Parathyroid adenoma (tissue), 2 donors: ENCODE measurements at regions not wholly inside any gene's neighbourhood (a gene's known extent, or its start where the extent isn't known, plus 50 kb on each side); places are given as distances from the start of the nearest gene placed in this dataset.

ENCODE experiments used
- H2AFZ ChIP-seq: fragments of 300-600 bp; sonication (generic); one replicate; pipeline ENCODE4 v1.7.0; 2017; ENCODE audit warnings: antibody characterized with exemption, mild to moderate bottlenecking
- H3K27ac ChIP-seq: fragments of 300-600 bp; sonication (generic); one replicate; pipeline ENCODE4 v1.7.0; 2017
- H3K27me3 ChIP-seq: fragments of 300-600 bp; sonication (generic); one replicate; pipeline ENCODE4 v1.7.0; 2017; ENCODE audit warnings: low read length; ENCODE audit not compliant: control insufficient read depth, insufficient read depth
- H3K36me3 ChIP-seq: fragments of 300-600 bp; sonication (generic); one replicate; pipeline ENCODE4 v1.7.0; 2017; ENCODE audit warnings: low read length; ENCODE audit not compliant: control insufficient read depth, insufficient read depth
- H3K4me1 ChIP-seq: fragments of 300-600 bp; sonication (generic); one replicate; pipeline ENCODE4 v1.7.0; 2017; ENCODE audit warnings: control low read depth
- H3K4me2 ChIP-seq: fragments of 300-600 bp; sonication (generic); one replicate; pipeline ENCODE4 v1.7.0; 2017; ENCODE audit warnings: low read length
- H3K4me3 ChIP-seq: fragments of 300-600 bp; sonication (generic); one replicate; pipeline ENCODE4 v1.7.0; 2017; ENCODE audit warnings: low read depth, low read length
- H3K79me2 ChIP-seq: fragments of 300-600 bp; sonication (generic); one replicate; pipeline ENCODE4 v1.7.0; 2017; ENCODE audit warnings: control low read depth
- H3K9ac ChIP-seq: fragments of 300-600 bp; sonication (generic); one replicate; pipeline ENCODE4 v1.7.0; 2017; ENCODE audit warnings: mild to moderate bottlenecking
- H3K9me3 ChIP-seq: fragments of 300-600 bp; sonication (generic); one replicate; pipeline ENCODE4 v1.7.0; 2017; ENCODE audit warnings: low read length; ENCODE audit not compliant: control insufficient read depth
- CTCF ChIP-seq: fragments of 300-600 bp; sonication (generic); IDR thresholded peaks from one replicate; pipeline ENCODE4 v1.7.0; 2017; ENCODE audit warnings: antibody characterized with exemption, mild to moderate bottlenecking
- donor health status: primary hyperparathyroidism.

GRCh38 chr19:28703400-28703956, 509.5 kb downstream of the UQCRFS1 start:
- no peaks in the 10 kb centered on the region for H3K79me2 ChIP-seq
- H2AFZ ChIP-seq, result no peak overlapping the region
- H3K4me2 ChIP-seq, result no peak overlapping the region
- no peak overlapping the region for H3K9ac ChIP-seq
- no peak for TF ChIP-seq CTCF
- H3K9me3 ChIP-seq, result no peaks in the 10 kb centered on the region
- no peaks in the 10 kb centered on the region for H3K27me3 ChIP-seq
- no peak overlapping the region for H3K27ac ChIP-seq
- H3K36me3 ChIP-seq, result no peaks in the 10 kb centered on the region
- H3K4me3 ChIP-seq, result no peak overlapping the region
- H3K4me1 ChIP-seq, result no peaks in the 10 kb centered on the region

GRCh38 chr19:28701491-28701890, 511.5 kb downstream of the UQCRFS1 start:
- Histone ChIP-seq H3K79me2 (no peaks in the 10 kb centered on the region), H3K27me3 (no peaks in the 10 kb centered on the region), H2AFZ (no peak overlapping the region), H3K9me3 (no peaks in the 10 kb centered on the region), H3K4me3 (no peak overlapping the region), H3K27ac (no peak overlapping the region), H3K9ac (no peak overlapping the region), H3K4me1 (no peaks in the 10 kb centered on the region), H3K4me2 (no peak overlapping the region), H3K36me3 (no peaks in the 10 kb centered on the region)
- TF ChIP-seq CTCF, result no peak

GRCh38 chr19:28700176-28700575, 512.8 kb downstream of the UQCRFS1 start:
- no peak overlapping the region for H3K9ac ChIP-seq
- no peaks in the 10 kb centered on the region for H3K36me3 ChIP-seq
- H3K4me2 ChIP-seq, result no peak overlapping the region
- H3K9me3 ChIP-seq, result no peaks in the 10 kb centered on the region
- no peaks in the 10 kb centered on the region for H3K4me1 ChIP-seq
- no peak overlapping the region for H3K4me3 ChIP-seq
- H3K27me3 ChIP-seq, result no peaks in the 10 kb centered on the region
- H3K79me2 ChIP-seq, result no peaks in the 10 kb centered on the region
- H2AFZ ChIP-seq, result no peak overlapping the region
- TF ChIP-seq CTCF, result no peak
- no peak overlapping the region for H3K27ac ChIP-seq

GRCh38 chr19:28697308-28697707, 515.6 kb downstream of the UQCRFS1 start:
- no peaks in the 10 kb centered on the region for H3K79me2 ChIP-seq
- no peak overlapping the region for H3K4me3 ChIP-seq
- no peaks in the 10 kb centered on the region for H3K9me3 ChIP-seq
- H3K27me3 ChIP-seq, result no peaks in the 10 kb centered on the region
- no peaks in the 10 kb centered on the region for H3K4me1 ChIP-seq
- no peak overlapping the region for H2AFZ ChIP-seq
- H3K27ac ChIP-seq, result no peak overlapping the region
- H3K9ac ChIP-seq, result no peak overlapping the region
- H3K4me2 ChIP-seq, result no peak overlapping the region
- no peaks in the 10 kb centered on the region for H3K36me3 ChIP-seq
- no peak for TF ChIP-seq CTCF

- H3K9ac ChIP-seq, result no peak overlapping the region
- no peaks in the 10 kb centered on the region for H3K9me3 ChIP-seq
- H3K4me3 ChIP-seq, result no peak overlapping the region
- H2AFZ ChIP-seq, result no peak overlapping the region
- TF ChIP-seq CTCF, result no peak
- H3K27me3 ChIP-seq, result no peaks in the 10 kb centered on the region
- no peaks in the 10 kb centered on the region for H3K79me2 ChIP-seq
- H3K4me2 ChIP-seq, result no peak overlapping the region
- no peaks in the 10 kb centered on the region for H3K36me3 ChIP-seq
- no peaks in the 10 kb centered on the region for H3K4me1 ChIP-seq
- no peak overlapping the region for H3K27ac ChIP-seq
These were observed 518.1 kb downstream of the UQCRFS1 start for GRCh38 chr19:28694812-28695211.
